ENCODE measurements at regions not wholly inside any gene's neighbourhood (a gene's known extent, or its start where the extent isn't known, plus 50 kb on each side); places are given as distances from the start of the nearest gene placed in this dataset.

GRCh38 chr3:150277444-150277843 is 130.7 kb upstream of the TSC22D2 start:
- Histone ChIP-seq H2AFZ (ENCODE audit: low read length) (no peak overlapping the region), H3F3A (ENCODE audit: low read length, unreplicated experiment) (no peaks in the 10 kb centered on the region), H3K4me1 (ENCODE audit: insufficient read depth, low read length) (no peaks in the 10 kb centered on the region), H3K9ac (ENCODE audit: low read length) (no peak overlapping the region), H3K9me3 (ENCODE audit: low read length) (no peaks in the 10 kb centered on the region), H3K9me2 (replicated peaks; ENCODE audit: low read length) (no peaks in the 10 kb centered on the region), H3K27me3 (ENCODE audit: low read length) (no peaks in the 10 kb centered on the region), H3K4me3 (ENCODE audit: low read length) (no peak overlapping the region), H3K4me2 (ENCODE audit: low read length) (no peak overlapping the region), H3K36me3 (ENCODE audit: low read depth, low read length) (no peaks in the 10 kb centered on the region), H3K79me2 (ENCODE audit: low read length) (no peaks in the 10 kb centered on the region), H4K20me1 (ENCODE audit: low read length) (no peaks in the 10 kb centered on the region), H3K27ac (ENCODE audit: low read length) (no peak overlapping the region)
- intact Hi-C loops (cut with micrococcal nuclease) = no loop called here
- POLR2A ChIA-PET (ENCODE audit: unreplicated experiment) = interaction anchor here (0.6 kb wide), 1 partner anchor 182 kb away, joined by 12 read pairs; no protein-coding TSS in a partner anchor
- no peak for TF ChIP-seq CTCF (conservative IDR thresholded peaks at IDR 0.05; ENCODE audit: low read depth, low read length)
- no peak for TF ChIP-seq EZH2 (IDR thresholded peaks at IDR 0.05; ENCODE audit: low read length, unreplicated experiment)
- TF ChIP-seq EZH2phosphoT487 (IDR thresholded peaks at IDR 0.05; ENCODE audit: borderline replicate concordance, low read length) = no peak
- no TSS peak for BruUV-seq (replicated peaks)
- CTCF ChIA-PET = no interaction called here
- ATAC-seq (no peak), DNase-seq (no peak)

- Histone ChIP-seq H3K79me2 (ENCODE audit: low read length) (no peaks in the 10 kb centered on the region), H3K4me3 (ENCODE audit: low read length) (no peak overlapping the region), H3K36me3 (ENCODE audit: low read depth, low read length) (no peaks in the 10 kb centered on the region), H3K4me1 (ENCODE audit: insufficient read depth, low read length) (no peaks in the 10 kb centered on the region), H3K4me2 (ENCODE audit: low read length) (no peak overlapping the region), H2AFZ (ENCODE audit: low read length) (0 out of 2 replicates have a peak overlapping the region, but pooled peaks have one; percentile 6), H3F3A (ENCODE audit: low read length, unreplicated experiment) (no peaks in the 10 kb centered on the region), H3K27ac (ENCODE audit: low read length) (no peak overlapping the region), H3K9me3 (ENCODE audit: low read length) (no peaks in the 10 kb centered on the region), H4K20me1 (ENCODE audit: low read length) (no peaks in the 10 kb centered on the region), H3K9ac (ENCODE audit: low read length) (no peak overlapping the region), H3K27me3 (ENCODE audit: low read length) (no peaks in the 10 kb centered on the region), H3K9me2 (replicated peaks; ENCODE audit: low read length) (no peaks in the 10 kb centered on the region)
- TF ChIP-seq EZH2phosphoT487 (IDR thresholded peaks at IDR 0.05; ENCODE audit: borderline replicate concordance, low read length) = no peak
- TF ChIP-seq EZH2 (IDR thresholded peaks at IDR 0.05; ENCODE audit: low read length, unreplicated experiment) = no peak
- ChIA-PET POLR2A (ENCODE audit: unreplicated experiment) (interaction anchor here (0.6 kb wide), 1 partner anchor 34 kb away, joined by 3 read pairs; no protein-coding TSS in a partner anchor), CTCF (no interaction called here)
- no TSS peak for BruUV-seq (replicated peaks)
- DNase-seq (no peak), ATAC-seq (no peak)
- intact Hi-C loops (cut with micrococcal nuclease) = no loop called here
These were observed 132.2 kb upstream of the TSC22D2 start for GRCh38 chr3:150275941-150276340.

DNA sequence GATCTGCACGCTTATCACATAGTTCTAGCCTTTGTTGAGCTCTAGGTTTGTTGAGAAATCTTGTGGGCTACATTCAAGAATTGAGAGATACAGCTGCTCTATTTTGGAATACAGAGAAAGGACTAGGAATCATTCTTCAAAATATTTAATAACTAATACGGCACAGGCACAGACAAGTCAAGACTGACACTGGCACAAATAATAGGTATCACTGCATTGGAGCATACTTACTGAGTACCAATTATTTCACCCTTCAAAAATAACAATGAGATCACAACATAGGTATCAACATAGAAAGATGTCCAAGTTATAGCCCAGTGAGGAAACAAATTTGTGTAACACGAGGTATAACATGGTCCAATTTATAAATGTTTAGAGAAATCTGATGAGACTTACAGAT is 133.7 kb upstream of the TSC22D2 start:
- Histone ChIP-seq H3K9me2 (replicated peaks; ENCODE audit: low read length) (no peaks in the 10 kb centered on the region), H3K4me2 (ENCODE audit: low read length) (no peak overlapping the region), H3F3A (ENCODE audit: low read length, unreplicated experiment) (no peaks in the 10 kb centered on the region), H3K27ac (ENCODE audit: low read length) (no peak overlapping the region), H3K36me3 (ENCODE audit: low read depth, low read length) (no peaks in the 10 kb centered on the region), H3K9ac (ENCODE audit: low read length) (no peak overlapping the region), H2AFZ (ENCODE audit: low read length) (no peak overlapping the region), H3K4me3 (ENCODE audit: low read length) (no peak overlapping the region), H3K27me3 (ENCODE audit: low read length) (no peaks in the 10 kb centered on the region), H4K20me1 (ENCODE audit: low read length) (no peaks in the 10 kb centered on the region), H3K4me1 (ENCODE audit: insufficient read depth, low read length) (peaks cover 2% of the 10 kb centered on the region), H3K9me3 (ENCODE audit: low read length) (no peaks in the 10 kb centered on the region), H3K79me2 (ENCODE audit: low read length) (no peaks in the 10 kb centered on the region)
- TF ChIP-seq CTCF (conservative IDR thresholded peaks at IDR 0.05; ENCODE audit: low read depth, low read length) (no peak), EZH2phosphoT487 (IDR thresholded peaks at IDR 0.05; ENCODE audit: borderline replicate concordance, low read length) (no peak), EZH2 (IDR thresholded peaks at IDR 0.05; ENCODE audit: low read length, unreplicated experiment) (no peak)
- intact Hi-C loops (cut with micrococcal nuclease) = no loop called here
- DNase-seq (no peak), ATAC-seq (no peak)
- POLR2A ChIA-PET (ENCODE audit: unreplicated experiment) = no interaction called here
- CTCF ChIA-PET = no interaction called here
- no TSS peak for BruUV-seq (replicated peaks)
